GM18511 (cell line): ENCODE measurements at regions not wholly inside any gene's neighbourhood (a gene's known extent, or its start where the extent isn't known, plus 50 kb on each side); places are given as distances from the start of the nearest gene placed in this dataset.
A peak's percentile ranks its signal among the peaks of the same experiment; 100 is the strongest.
"Not testable (repeated sequence)": the region's sequence is repeated elsewhere in the genome, so short reads cannot be mapped to it uniquely, and the experiment has no call there.

ENCODE experiments used
- ATAC-seq: cut with Tn5 transposase; IDR thresholded peaks from one replicate; pipeline ENCODE4 v1.9.1; 2021; ENCODE audit warnings: mild to moderate bottlenecking, moderate library complexity; ENCODE audit not compliant: unreplicated experiment

DNA sequence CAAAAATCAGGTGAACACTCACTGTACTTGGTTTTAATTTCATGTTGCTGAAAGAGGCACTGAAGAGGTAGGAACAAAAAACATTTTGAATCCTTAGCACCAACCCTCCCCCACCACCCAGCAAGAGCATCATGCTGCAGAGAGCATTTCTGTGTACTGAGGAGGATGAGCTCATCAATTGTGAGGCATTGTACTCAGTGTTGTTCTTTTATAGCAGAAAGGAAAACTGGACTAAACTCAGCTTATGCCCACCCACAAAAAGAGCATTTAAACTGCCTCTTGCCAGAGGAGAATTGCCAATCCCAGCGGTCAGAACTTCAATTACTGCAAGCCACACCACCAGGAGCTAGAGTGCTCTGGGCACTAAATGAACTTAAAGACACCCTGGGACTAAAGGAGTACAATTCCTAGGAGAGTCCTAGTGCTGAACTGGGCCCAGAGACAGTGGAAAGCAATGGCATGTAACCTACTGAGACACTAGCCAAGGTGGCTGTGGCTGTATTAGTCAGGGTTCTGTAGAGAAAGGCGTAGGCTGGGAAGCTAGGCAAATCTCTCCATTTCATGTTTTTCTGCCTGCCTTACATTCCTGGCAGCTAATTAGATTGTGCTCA, 280.7 kb upstream of the KLHL4 start:
- ATAC-seq = no peak

DNA sequence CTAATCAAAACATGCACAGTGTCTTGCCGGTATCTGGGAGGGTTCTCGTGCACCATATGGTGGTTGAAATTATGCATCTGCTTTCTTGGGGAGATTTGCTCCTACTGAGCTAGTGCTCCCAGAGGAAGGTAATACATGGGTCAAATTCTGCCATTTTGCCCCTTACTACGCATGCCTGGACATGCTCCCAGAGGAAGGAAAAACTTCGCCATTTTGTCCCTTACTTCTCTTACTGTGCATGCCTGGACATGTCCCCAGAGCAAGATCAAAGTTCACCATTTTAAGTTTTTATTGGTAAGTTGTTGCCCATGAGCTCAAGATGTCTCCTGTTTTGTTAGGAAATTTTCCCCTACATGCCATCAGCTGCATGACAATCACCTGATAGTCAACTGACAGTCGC, 252.1 kb upstream of the KLHL4 start:
- no peak for ATAC-seq

DNA sequence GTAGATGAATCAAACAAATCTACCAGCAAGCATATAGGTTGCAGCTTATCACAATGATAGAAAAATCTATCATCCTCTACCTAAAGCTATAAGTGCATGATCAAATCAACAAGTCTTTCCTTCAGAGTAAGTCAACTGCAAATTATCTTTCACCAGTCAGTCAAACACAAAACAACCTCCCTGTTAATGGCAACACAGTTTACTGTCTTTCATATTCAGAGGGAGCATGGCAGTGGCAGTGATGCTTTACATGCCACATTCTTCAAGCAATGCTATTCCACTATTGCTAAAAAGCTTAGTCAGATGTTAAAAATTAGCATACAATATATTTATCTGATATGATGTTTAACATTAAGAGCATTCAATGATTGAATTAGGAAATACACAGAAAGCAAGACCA, 245.1 kb upstream of the KLHL4 start:
- no peak for ATAC-seq

DNA sequence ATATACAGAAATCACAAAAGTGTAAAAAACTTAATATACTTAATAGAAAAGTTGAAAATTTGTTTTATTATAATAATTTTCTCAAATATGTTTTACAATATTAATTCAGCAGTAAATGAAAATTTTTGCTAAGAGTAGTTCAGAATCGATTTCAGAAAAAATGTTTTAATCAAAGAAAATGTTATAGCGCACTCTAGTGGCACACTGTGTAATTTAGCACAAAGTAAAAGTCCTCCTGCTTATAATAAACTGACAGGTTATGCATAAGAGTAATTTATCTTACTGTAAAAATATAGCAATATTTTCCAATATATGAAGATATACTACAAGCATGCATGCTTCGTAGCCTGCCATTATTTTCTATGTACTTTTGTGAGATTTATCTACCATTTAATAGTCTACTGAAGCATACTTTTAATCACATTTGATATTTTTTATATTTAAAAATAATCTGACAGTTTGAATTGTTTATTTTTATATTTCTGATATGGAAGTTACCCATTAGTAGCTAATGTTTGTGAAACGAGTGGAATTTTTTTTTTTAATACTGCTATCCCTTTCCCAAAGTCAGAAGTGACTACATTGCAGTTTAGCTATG, 217.9 kb upstream of the KLHL4 start:
- no peak for ATAC-seq

DNA sequence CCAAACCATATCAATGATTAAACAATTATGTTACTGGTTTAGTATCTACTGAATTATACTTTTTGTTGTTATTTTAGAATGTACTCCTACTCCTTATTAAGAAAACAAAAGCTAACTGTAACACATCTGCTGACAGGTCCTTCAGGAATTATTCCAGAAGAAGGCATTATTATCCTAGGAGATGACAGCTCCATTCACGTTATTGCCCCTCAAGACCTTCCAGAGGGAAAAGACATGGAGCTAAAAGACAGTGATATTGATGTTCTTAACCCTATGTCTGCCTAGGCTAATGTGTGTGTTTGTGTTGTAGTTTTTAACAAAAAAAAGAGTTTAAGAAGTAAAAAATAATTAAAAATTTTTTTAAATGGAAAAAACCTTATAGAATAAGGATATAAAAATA, 206.8 kb upstream of the KLHL4 start:
- no peak for ATAC-seq

DNA sequence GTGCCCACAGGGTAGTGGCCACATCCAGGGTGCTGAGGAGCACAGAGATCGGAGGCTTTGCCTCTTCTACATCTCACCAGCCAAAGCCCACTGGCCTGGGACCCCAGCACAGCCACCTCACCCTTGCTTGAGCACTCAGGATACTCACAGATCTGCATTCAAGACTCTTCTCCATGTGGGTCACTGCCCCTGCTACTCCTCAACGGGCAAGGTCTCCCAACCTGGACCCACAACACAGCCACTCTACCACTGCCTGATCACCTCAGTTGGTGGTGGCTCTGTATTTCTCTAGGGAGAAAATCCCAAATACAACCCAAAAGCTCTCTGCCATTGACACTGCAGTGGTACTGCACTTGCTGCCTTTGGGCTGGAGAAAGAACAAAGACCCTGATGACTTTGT, 190.3 kb upstream of the KLHL4 start:
- no peak for ATAC-seq

DNA sequence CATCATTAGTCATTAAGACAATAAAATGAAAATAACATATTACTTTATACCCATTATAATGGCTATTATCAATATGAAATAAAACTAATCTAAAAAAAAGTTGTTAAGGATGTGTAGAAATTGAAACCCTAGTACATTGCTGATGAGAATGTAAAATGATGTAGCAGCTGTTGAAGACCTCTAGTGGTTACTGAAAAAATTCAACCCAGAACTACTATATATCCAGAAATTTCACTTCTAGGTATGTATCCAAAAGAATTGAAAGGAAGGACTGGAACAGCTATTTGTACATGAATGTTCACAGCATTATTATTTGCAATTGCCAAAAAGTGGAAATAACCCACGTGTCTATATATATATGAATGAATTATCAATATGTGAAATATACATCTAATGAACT, 180.3 kb upstream of the KLHL4 start:
- no peak for ATAC-seq

DNA sequence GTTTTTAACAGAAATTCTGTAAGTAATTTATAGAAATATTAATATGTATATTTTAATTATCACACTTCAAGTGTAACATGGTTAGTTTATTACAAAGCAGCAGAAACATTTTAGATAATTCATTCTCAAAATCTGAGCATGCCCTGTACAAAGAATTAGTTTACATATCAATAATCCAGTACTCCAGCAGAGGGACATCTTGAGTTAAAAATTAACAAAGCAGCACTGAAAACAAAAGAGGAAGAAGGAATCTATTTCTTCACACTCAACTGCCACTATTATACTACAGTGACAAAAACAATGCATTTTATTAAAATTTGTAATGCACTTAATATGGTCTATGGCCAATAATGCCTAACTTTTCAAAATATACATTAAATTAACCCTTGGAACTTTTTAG, 179.1 kb upstream of the KLHL4 start:
- ATAC-seq = peak; percentile 80

DNA sequence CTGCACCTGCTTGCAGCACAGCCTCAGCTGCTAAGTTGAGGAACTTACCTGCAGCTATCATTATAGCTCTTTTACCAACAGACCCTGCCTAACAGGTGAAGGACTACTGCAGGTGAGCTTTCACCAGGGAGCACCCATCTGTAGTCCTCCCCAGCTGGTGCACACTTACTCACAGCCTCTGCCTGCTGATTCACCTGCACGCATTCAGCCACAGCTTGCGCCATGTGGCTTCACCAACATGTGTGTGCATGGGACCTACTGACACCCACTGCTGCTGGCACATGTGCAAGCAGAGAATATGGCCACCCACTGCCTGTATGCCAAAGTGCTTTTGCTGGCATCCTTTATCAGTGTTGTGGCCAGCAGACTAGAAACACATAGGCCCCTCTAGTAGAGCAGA, 146.7 kb upstream of the KLHL4 start:
- ATAC-seq = no peak

DNA sequence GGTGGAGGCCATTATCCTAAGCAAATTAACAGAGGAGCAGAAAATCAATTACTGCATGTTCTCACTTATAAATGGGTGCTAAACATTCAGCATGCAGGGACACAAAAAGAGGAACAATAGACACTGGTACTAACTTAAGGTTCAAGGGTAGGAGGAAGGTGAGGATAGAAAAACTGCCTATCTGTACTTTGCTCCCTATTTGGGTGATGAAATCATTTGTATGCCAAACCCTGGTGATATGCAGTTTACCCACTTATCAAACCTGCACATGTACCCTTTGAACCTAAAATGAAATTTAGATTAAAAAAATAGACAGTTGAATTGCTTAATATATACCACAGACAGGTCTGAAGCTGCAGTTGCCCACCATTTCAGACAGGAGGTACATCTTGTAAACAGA, 143.3 kb upstream of the KLHL4 start:
- ATAC-seq = no peak

DNA sequence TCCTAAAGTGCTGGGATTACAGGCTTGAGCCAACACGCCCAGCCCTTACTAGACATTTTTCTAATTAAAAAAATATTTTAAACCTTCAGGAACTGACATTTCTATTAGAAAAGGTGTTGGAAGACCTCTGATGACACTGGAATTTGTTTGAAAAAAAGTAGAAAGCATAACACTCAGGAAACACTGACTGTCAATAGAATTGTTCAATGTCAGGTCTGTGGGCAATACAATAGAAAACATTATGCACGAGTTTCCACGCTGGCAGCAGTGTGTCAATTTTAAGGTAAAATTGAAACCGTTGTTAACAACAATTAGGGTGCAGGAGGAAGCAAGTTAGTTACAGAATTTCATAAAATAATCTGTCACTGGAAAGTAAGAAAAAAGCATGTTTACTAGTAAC, 140.7 kb upstream of the KLHL4 start:
- no peak for ATAC-seq

DNA sequence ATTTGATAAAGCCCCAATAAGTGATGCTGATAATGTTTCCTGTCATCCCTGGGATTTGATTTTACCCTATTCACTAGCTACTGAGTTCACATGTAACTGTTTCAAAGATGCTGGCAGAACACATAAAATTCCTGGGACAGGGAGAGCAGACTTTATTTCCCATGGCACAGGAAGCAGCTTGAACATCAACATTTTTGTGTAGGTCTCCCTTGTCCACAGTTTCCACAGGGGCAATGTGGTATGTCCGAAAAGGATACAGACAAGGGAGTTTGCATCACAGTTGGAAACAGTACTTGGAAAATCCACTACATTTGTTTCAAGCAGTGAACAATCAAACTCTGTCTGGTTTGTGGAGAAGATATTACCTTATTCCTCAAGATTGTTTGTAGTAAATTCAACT, 129.2 kb upstream of the KLHL4 start:
- no peak for ATAC-seq

DNA sequence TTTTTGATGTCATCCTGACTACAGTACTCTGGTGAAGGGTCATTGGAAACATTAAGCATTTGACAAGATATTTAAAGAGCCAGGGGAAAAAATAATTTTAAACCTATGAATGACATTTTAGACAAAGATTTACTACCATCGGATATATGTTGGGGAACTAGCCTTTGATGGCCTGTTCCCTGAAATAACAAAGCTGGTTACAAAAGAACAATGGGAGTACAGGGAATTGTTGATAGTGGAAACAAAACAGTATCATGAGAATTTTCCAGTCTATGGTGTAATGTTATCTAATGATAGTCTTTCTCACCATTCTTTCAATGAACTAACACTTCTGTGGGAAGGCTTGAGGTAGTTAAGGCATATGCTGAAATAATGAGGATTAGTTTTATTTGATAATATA, 125.9 kb upstream of the KLHL4 start:
- no peak for ATAC-seq

DNA sequence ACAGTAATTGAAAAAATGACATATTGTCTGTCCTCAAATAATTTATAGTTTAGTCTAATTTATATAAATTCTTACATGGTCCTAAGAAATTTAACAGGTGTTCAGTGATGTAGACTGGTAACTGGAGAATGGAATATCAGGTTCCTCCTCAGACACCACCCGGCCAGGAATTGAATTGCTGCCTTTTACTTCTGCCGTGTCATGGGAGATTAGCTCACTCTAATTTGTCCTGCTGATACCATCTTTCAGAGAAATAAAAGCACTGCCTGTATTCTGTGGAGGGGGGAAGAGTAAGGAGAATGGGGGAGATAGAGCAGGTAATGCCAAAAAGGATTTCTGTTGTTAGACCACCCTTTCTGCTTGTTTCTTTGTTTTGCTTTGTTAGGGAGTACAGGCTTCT, 125.2 kb upstream of the KLHL4 start:
- ATAC-seq = no peak

DNA sequence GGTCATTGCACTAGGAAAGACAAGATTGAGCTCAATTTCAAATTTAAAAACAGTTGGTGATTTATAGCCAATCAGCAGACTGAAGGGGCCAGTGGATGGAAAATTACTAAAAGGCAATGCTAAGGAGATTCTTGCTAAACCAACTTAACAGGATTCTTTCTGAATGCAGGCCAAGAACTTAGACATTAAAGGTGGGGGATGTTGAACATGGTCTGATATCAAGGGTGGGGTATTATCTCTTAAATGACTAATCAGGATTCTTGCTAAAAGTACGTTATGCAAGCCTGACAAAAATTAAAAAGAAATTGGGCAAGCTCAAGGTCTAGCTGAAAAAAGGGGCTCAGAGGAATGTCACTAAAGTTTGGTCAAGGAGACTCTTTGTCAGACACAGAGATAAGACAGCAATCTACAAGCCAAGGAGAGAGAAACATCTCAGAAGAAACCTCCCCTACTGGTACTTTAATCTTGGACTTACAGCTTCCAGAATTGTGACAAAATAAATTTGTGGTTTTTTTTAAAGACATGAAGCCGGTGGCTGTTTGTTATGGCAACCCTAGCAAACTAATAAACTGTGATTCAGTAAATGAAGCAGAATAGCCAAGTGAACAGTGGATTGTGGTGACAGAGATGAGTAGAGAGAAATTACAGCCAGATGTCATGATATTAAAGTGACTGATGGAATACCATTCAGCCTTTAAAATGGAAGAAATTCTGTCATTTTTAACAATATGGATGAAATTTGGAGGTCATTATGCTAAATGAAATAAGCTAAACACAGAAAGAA, 120.3 kb upstream of the KLHL4 start:
- ATAC-seq = no peak

DNA sequence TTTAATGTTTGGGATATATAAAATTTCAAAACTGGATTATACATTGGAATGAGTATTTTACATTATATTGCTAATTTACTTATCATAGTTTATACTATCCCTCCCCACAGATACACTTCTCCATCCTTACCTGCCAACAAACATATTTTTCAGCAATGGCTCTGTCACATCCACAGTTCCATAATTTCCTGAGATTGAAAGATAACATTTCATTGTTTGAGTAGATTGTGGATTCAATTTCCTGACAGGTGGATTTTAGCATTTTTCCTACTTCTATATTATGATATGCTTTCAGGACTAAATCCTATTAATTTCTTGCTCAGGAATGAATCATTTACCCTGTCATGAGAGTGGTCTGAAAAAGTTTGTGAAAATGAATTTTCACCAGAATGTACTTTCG, 115.3 kb upstream of the KLHL4 start:
- ATAC-seq = no peak

DNA sequence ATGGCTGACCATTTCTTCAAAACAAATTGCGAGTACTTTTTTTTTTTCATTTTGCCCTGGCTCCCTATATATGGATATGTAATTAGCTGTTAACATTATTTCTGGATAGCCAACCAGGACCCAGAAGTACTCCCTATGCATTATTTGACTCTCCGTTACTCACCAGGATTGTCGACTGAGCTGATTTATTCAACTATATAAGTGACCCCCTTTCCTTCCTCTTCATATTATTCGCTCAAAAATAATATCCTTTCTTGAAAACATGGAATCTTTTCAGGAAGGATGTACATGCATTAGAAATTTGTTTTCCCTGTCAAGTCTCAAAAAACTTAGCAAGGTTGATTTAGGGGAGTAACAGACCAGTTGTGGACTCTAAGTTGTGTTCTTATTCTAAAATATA, 114.1 kb upstream of the KLHL4 start:
- no peak for ATAC-seq

DNA sequence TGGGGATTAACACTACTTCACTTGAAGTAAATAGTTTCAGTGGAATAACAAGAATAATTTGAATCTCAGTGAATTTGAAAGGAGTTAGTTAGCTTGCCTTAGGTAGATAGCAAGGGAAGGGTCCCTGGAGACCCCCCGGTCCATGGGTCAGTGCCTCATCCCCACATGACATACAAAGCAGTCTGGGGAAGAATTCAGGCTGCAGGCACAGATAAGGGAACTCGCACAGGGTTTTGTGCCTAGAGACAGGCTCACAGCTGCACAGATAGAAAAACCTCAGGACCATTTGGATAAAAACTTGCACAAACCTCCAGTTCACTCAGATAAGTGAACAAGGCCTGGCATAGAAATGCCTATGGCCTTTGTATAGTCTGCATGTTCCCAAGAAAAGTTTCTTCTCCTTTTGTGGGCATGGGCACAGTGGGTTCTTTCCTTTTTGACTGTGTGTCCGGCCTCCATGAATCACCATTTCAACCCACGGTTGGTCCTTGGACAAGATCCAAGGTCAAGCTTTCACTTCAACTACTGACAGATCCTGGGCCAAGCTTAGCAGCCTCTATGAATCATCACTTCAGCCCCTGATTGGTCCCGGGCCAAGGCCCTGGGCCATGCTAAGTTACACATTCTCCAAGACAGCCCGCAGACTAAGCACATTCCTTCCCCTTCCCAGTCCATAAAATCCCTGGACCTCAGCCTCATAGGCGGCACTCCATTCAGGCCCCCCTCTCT, 108.3 kb upstream of the KLHL4 start:
- ATAC-seq = no peak

DNA sequence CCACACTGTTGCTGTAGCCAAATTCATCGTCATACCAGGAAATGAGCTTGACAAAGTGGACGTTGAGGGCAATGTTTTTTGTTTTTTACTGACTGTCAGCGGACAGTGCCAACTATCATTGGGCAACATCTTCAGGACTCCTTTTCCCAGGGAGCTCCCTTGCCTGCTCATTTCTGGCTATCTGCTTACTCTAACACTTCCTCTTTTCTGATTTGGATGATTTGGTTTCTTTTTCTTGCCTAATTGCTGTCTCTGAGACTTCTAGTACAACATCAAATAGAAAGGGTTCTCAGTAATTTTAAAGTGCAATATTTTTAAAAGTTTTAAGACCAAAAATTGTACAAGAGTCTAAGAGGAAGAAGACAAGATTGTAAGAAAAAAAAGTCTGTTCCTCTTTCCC, 92.0 kb upstream of the KLHL4 start:
- no peak for ATAC-seq

DNA sequence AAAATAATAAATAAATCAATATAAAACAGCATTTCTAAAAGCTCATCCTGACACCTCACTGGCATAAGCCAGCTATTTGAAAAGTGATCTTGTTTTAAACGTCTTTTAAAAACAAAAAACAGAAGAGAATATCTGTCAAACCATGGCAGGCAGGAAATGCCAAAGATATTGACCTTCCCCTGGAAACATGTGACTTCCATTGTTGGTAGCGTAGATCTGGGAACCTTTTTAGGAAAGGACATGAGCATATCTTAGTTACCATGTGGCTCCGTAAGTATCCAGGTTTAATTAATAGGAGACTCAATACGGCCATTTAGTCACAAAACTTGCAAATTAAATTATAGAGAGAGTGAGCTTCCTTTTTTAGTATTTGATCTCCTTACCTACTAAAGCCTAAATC, 83.0 kb upstream of the KLHL4 start:
- ATAC-seq = no peak

DNA sequence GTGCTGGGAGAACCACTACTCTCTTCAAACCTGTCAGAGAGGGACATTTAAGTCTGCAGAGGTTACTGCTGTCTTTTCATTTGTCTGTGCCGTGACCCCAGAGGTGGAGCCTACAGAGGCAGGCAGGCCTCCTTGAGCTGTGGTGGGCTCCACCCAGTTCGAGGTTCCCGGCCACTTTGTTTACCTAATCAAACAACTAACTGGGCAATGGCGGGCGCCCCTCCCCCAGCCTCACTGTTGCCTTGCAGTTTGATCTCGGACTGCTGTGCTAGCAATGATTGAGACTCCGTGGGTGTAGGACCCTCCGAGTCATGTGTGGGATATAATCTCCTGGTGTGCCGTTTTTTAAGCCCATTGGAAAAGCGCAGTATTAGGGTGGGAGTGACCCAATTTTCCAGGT, 69.0 kb upstream of the KLHL4 start:
- ATAC-seq = not testable (repeated sequence)

DNA sequence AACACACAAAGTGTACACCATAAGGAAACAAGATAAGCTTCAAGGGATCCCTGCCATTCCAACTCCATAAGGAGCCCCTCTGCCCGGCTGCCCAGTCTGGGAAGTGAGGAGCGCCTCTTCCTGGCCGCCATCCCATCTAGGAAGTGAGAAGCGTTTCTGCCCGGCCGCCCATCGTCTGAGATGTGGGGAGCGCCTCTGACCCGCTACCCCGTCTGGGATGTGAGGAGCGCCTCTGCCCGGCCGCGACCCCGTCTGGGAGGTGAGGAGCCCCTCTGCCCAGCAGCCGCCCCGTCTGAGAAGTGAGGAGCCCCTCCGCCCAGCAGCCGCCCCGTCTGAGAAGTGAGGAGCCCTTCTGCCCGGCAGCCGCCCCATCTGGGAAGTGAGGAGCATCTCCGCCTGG, 51.8 kb upstream of the KLHL4 start:
- not testable (repeated sequence) for ATAC-seq
